Osteocyte (in vitro differentiated cells): ENCODE measurements at regions not wholly inside any gene's neighbourhood (a gene's known extent, or its start where the extent isn't known, plus 50 kb on each side); places are given as distances from the start of the nearest gene placed in this dataset.

Experiments
- DNase-seq: peaks from one replicate; pipeline ENCODE4 v3.0.0; 2021; ENCODE audit warnings: mixed read lengths; ENCODE audit not compliant: unreplicated experiment; ENCODE audit errors: extremely low spot score
- H3K27ac Mint-ChIP-seq: one replicate; pipeline ENCODE4 v1.8.0; 2021; ENCODE audit warnings: mild to moderate bottlenecking, mixed read lengths; ENCODE audit not compliant: unreplicated experiment
- H3K27me3 Mint-ChIP-seq: one replicate; pipeline ENCODE4 v1.8.0; 2021; ENCODE audit warnings: mixed read lengths; ENCODE audit not compliant: unreplicated experiment
- H3K36me3 Mint-ChIP-seq: one replicate; pipeline ENCODE4 v1.8.0; 2021; ENCODE audit warnings: mixed read lengths; ENCODE audit not compliant: unreplicated experiment
- H3K4me1 Mint-ChIP-seq: one replicate; pipeline ENCODE4 v1.8.0; 2021; ENCODE audit warnings: mixed read lengths; ENCODE audit not compliant: unreplicated experiment
- H3K4me3 Mint-ChIP-seq: one replicate; pipeline ENCODE4 v1.8.0; 2021; ENCODE audit warnings: mild to moderate bottlenecking, moderate library complexity, mixed read lengths; ENCODE audit not compliant: unreplicated experiment
- H3K9me3 Mint-ChIP-seq: one replicate; pipeline ENCODE4 v1.8.0; 2021; ENCODE audit warnings: mixed read lengths; ENCODE audit not compliant: unreplicated experiment
- TF ChIP-seq, protein P1 (sequence below): fragments of 200-600 bp; sonication (generic); IDR thresholded peaks from 2 replicates; pipeline ENCODE4 v1.5.0; 2021; ENCODE audit warnings: antibody characterized with exemption, mild to moderate bottlenecking, moderate library complexity

DNA sequence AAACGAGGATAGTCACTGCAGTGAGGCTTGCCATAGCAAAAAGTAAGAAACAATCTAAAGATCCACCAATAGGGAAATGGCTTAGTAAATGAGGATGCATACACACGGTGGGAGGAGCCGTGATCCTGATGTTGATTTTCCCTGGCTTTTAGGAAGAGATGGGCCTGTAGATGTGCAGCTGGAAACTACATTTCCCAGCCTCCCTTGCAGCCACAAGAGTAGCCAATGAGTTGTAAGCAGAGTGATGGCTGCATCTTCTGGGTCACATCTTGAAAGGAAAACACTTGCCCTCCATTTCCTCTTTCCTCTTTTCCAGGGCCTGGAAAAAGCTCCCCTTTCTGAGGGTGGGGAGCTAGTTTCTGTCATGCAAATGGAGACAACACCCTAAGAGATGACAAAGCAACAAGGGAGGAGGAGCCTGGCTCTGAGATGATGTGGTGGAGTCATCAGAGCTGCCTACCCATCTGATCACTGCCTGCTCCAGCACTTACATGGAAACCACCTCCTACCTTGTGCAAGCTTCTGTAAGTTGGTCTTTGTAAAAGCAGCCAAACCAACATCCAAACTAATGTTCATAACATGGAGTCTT is 139.1 kb downstream of the TLE3 start:
- TF ChIP-seq, protein P1, sequence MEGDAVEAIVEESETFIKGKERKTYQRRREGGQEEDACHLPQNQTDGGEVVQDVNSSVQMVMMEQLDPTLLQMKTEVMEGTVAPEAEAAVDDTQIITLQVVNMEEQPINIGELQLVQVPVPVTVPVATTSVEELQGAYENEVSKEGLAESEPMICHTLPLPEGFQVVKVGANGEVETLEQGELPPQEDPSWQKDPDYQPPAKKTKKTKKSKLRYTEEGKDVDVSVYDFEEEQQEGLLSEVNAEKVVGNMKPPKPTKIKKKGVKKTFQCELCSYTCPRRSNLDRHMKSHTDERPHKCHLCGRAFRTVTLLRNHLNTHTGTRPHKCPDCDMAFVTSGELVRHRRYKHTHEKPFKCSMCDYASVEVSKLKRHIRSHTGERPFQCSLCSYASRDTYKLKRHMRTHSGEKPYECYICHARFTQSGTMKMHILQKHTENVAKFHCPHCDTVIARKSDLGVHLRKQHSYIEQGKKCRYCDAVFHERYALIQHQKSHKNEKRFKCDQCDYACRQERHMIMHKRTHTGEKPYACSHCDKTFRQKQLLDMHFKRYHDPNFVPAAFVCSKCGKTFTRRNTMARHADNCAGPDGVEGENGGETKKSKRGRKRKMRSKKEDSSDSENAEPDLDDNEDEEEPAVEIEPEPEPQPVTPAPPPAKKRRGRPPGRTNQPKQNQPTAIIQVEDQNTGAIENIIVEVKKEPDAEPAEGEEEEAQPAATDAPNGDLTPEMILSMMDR: no peak
- Mint-ChIP-seq H3K4me3 (no peak overlapping the region), H3K36me3 (no peaks in the 10 kb centered on the region), H3K27me3 (peaks cover 42% of the 10 kb centered on the region), H3K9me3 (no peaks in the 10 kb centered on the region), H3K4me1 (no peaks in the 10 kb centered on the region), H3K27ac (no peak overlapping the region)
- DNase-seq: no peak

GRCh38 chr15:69962561-69962960 is 135.2 kb downstream of the TLE3 start:
- TF ChIP-seq, protein P1: no peak
- H3K27me3 Mint-ChIP-seq: peaks cover 55% of the 10 kb centered on the region

GRCh38 chr15:69963385-69963784 is 134.3 kb downstream of the TLE3 start:
- H3K27me3 Mint-ChIP-seq: peaks cover 58% of the 10 kb centered on the region
- TF ChIP-seq, protein P1: no peak

More at GRCh38 chr15:69962561-69962960, 135.2 kb downstream of the TLE3 start:
- no peak for DNase-seq
- no peak overlapping the region for H3K4me3 Mint-ChIP-seq
- no peak overlapping the region for H3K27ac Mint-ChIP-seq
- H3K4me1 Mint-ChIP-seq: no peaks in the 10 kb centered on the region
- no peaks in the 10 kb centered on the region for H3K36me3 Mint-ChIP-seq
- H3K9me3 Mint-ChIP-seq: no peaks in the 10 kb centered on the region

GRCh38 chr15:69971771-69972170 is 125.9 kb downstream of the TLE3 start:
- Mint-ChIP-seq H3K27me3 (peaks cover 35% of the 10 kb centered on the region), H3K9me3 (no peaks in the 10 kb centered on the region), H3K4me1 (no peaks in the 10 kb centered on the region), H3K27ac (no peak overlapping the region), H3K4me3 (no peak overlapping the region), H3K36me3 (no peaks in the 10 kb centered on the region)
- TF ChIP-seq, protein P1: no peak
- DNase-seq: no peak

More at GRCh38 chr15:69963385-69963784, 134.3 kb downstream of the TLE3 start:
- Mint-ChIP-seq H3K4me1 (no peaks in the 10 kb centered on the region), H3K27ac (no peak overlapping the region), H3K4me3 (no peak overlapping the region), H3K36me3 (no peaks in the 10 kb centered on the region), H3K9me3 (no peaks in the 10 kb centered on the region)
- DNase-seq: no peak

DNA sequence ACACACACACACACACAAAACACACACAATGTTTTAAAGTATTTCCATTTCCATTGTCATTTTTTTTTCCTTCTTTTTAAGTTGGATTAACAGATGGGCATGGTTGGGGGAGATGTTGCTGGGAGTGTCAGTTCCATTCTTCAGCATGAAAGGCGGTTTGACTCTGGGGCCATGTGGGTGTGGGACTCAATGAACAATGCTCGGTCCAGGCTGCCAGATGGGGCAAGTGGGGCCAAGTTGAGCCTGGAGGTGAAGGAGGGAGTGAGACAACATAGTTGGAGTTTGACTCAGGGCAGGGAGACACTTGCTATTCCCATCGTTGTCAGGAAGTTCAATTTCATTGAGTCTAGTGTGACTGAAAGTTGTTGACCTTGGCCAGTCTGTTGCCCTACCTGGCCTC is 125.3 kb downstream of the TLE3 start:
- DNase-seq: no peak
- TF ChIP-seq, protein P1: no peak
- Mint-ChIP-seq H3K4me3 (no peak overlapping the region), H3K9me3 (no peaks in the 10 kb centered on the region), H3K36me3 (no peaks in the 10 kb centered on the region), H3K27me3 (peaks cover 33% of the 10 kb centered on the region), H3K27ac (no peak overlapping the region), H3K4me1 (no peaks in the 10 kb centered on the region)
